NCI-H345 (cell line): ENCODE measurements at regions not wholly inside any gene's neighbourhood (a gene's known extent, or its start where the extent isn't known, plus 50 kb on each side); places are given as distances from the start of the nearest gene placed in this dataset.

Source experiments
- DNase-seq: peaks from one replicate; lab custom pipeline; 2025; lab: John Stamatoyannopoulos, UW

GRCh38 chr2:217409949-217410680 is 550.3 kb upstream of the TNP1 start:
- DNase-seq = no peak

- DNase-seq = no peak
Observed at GRCh38 chr2:217407362-217407761, 547.5 kb upstream of the TNP1 start.

- no peak for DNase-seq
Observed at GRCh38 chr2:217404236-217404760, 544.4 kb upstream of the TNP1 start.

DNA sequence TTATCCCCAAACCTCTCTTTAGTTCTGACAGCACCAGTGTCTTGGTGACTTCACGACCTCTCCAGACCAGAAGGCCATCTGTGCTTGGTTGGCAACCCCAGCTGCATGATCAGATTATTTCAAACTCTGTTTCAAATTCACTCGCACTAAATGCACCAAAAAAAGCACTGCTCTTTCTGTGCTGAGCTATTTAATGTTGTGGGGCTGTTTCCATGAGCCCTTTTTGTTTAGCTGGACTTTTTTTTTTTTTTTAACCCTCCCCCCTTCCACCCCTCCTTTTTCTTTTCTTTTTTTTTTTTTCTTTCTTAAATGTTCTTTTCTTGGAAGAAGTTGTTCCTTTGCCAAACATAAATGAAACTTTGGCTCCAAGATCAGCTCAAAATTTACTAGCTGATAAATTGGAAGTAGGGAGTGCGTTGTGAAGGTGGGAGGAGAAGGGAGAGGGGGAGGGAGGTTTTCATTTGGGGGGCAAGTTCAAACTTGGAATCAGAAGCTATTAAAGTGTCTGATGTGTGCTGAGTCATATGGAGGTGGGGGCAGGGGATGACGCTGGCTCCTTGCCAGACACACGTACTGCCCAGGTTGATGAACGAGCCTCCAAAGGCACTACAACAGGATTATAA is 543.0 kb upstream of the TNP1 start:
- DNase-seq = peak; percentile 34

DNA sequence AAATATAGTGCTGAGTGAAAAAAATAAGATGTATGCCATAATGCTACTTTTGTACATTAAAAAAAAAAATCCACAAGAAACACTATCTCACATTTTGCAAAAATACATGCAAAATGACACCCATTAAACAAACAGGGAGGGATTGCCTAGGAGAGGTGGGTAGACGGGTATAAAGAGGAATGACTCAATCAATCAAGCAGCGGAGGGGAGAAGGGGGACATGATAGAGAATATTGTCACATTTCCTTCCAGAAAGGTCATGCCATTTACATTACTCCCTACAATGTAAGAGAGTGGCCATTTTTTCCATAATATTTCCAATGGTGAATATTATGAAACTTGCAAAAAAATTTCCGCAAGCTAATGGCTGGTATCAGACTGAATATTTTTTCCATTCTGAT is 542.3 kb upstream of the TNP1 start:
- no peak for DNase-seq

DNA sequence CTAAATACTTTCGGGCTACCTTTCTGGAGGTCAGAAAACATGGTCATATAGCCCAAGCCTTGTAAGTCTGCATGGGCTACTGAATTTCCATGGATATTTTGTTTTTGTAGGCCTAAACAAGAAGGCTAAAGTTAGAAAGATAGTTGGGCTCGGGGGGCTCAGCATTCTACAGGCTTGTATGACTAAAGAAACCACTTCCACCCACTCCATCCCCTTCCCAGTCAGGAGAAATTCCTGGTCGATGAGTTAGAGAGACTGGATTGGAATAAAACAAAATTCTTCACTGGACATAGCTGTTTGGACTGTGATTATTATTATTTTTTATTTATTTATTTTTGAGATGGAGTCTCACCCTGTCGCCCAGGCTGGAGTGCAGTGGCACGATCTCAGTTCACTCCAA is 539.4 kb upstream of the TNP1 start:
- DNase-seq = no peak

DNA sequence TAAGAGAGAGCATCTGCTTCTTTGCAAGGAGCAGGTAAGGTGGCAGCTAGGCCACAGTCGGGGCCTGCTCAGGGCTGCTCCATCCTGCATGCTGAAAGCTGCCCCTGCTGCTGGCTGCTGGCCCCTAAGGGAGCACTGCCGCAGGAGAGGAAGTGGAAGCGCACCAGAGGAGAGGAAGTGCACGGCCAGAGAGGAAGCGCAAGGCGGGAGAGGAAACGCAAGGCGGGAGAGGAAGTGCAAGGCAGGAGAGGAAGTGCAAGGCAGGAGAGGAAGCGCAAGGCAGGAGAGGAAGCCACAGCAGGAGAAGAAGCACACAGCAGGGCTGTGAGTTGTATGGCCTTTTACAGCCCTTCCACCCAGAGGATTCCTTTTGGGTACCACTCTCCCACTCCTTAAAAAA is 539.0 kb upstream of the TNP1 start:
- DNase-seq = no peak

DNA sequence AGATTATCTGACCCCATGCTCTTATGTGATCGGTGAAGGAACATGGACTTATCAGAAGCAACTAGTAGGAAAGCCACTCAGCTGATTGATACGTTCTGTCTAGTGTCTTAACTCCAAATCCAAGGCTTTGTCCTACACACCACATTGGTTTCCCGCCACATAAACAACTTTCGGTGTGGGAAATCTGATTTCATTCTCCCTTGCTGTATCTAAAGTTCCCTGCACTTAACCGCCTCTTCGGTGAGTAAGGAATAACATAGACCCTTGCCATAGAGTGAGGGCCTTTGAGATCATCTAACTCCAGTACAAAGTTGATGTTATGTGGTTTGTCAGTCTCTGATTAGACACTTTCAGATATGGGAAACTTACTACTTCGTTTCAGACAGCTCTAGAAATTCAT is 538.2 kb upstream of the TNP1 start:
- no peak for DNase-seq

DNA sequence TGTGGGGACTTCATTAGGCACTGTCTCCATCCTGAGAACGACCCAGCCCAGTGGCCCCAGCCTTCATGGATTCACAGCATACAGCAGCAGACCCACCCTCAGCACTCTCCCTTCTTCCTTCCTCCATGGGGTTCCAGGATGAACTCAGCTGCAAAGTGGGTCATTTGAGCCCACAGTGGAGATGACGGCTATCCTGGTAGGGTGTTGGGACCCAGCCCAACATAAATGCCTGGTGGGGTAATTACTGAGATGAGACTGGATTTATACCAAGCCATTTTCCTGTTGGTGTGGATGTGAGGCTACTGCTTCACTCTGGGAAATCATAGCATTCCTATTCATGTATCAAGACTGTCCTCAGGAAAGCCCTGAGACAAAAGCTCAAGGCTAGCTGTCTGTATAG is 536.7 kb upstream of the TNP1 start:
- no peak for DNase-seq

DNA sequence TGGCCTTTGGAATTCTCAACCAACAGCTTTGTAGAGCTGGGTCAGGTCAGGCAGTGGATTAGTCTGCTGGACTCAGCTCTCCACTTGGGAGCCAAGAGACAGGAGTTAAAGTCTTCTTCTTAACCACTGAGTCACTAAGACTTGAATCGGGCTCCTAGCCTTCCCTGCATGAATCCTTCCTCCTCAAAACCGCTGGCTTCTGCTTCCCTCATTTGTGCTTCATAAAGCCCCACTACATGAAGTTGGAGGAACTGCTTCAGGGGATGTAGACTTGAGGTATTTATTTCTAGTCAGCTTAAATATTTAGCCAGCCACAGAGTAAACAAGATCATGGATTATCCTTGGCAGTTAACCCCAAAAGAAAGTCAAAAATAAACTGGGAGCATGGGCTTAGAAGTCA is 536.3 kb upstream of the TNP1 start:
- no peak for DNase-seq

GRCh38 chr2:217394510-217395351 is 534.9 kb upstream of the TNP1 start:
- DNase-seq = no peak

DNA sequence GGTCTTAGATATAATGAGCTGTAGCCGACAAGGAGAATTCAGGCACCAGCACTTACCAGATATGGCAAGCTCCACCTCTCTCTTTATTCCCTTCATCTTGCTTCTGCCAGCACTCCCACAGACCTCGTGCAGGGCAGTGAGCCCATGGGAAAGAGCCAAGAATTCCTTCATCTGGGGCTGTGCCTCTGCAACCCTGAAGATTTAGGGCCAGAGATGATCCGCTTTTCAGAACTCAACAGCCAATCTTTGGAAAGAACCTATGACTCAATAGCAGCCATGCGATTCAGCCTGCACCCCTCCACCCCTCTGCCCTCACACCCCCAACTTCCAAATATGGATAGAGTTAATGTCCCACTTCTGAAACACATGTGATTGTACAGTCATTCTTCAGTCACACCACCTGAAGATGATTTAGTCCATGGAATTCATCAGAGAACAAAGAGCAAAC is 533.7 kb upstream of the TNP1 start:
- DNase-seq = no peak

- no peak for DNase-seq
Observed at GRCh38 chr2:217392930-217393584, 533.2 kb upstream of the TNP1 start.

DNA sequence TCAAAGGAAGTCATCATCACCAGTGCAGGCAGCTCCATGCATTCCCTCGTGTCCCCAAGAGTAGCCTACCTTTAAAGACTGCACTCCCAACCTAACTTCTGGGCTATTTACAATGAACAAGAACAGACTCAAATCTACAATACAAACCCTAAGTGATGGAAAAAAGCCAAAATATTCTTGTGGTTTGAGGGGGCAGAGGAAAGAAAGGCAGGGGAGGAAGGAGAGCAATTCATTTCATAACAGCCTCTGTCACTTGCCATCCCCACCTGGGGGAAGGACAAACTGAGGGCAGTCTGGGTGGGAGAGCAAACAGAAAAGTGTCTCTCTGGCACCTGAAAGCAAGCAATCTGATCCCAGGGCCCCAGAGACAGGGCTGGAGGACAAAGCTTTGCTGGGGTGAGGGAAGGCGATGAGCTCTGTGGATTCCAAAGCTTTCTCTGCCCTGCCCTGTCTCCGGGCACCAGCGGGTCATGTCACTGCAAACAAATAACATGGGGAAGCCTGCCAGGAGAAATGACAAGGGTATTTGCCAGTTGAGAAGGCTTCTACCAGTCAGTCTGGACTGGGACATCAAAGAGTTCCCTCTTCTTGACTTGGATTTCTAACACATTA is 528.0 kb upstream of the TNP1 start:
- DNase-seq = no peak

- DNase-seq = peak; percentile 47
Observed at GRCh38 chr2:217386041-217386440, 526.2 kb upstream of the TNP1 start.

DNA sequence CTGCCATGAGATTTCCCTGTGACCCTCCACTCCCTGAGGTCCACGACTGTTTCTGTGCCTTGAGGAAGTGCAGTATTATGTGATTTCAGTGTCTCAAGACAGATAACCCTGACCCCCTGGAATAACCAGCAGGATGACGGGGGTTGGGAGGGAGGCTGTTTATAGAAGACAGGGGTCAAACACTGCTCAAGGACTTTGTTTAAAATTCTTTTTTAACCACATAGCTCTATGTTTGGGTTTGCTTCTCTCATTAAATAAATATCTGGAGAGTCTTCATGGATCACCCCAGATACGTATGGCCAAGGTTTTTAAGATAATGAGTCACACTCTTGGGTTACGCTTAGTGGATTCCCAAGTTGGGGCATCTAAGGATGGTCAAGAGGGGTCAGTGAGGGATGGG is 523.8 kb upstream of the TNP1 start:
- no peak for DNase-seq

- DNase-seq = no peak
Observed at GRCh38 chr2:217382794-217383193, 522.9 kb upstream of the TNP1 start.

- DNase-seq = no peak
Observed at GRCh38 chr2:217379807-217380206, 519.9 kb upstream of the TNP1 start.

DNA sequence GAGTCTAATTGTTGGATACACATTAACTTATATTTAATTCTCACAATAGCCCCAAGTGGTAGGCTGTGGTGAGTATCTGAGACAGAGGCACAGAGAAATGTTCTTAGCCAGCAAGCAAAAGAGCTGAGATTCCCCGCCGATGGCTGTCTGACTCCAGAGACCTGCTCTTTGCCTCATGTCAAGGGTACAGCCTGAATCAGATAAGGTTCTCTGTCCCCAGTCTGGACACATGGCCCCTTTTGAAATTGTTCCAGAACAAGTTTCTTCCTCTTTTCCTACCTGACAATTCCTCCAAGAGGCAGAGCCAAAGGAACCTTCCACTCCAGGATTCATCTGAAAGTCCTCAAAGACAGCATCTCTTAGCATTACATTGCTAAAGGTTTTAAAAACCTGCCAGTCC is 512.9 kb upstream of the TNP1 start:
- no peak for DNase-seq

DNA sequence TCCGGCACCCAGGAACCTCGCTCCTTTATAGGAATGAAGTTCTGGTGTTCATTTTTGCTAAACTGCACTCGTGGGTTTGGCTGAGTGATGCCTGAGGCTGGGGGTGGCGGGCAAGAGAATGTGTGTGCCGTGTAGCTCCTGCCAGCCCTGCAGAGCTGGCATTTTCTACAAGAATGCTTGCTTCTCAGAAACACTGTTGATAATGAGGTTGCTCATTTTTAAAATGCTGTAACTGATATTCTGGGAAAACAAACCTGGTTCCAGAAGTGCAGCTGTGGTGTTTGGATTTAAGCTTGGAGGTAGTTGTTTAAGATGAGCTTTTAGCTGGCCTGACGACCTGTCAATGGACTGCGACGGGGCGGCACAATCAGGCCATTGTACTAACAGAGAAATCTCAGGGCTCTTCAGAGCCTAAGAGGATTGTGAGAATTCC is 511.9 kb upstream of the TNP1 start:
- no peak for DNase-seq

GRCh38 chr2:217370391-217370790 is 510.5 kb upstream of the TNP1 start:
- DNase-seq = no peak

DNA sequence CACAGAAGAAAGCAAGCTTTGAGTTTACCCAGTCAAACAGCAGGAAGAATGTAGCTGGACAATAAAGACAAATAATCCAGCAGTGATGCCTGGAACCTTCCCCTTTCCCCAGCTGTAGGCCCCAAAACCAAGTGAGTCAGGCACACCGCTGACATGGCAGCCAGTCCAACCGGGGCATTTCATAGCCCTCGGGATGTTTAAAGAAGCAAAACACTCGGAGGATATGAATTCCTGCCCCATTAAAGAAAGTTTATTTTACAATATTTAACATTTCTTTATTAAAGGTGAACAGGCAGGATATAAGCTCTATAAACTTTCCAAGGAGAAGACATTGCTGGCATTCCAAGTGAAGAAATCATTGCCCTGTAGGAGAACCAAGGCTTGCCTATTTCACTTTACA is 507.6 kb upstream of the TNP1 start:
- DNase-seq = no peak
